ENCODE measurements at regions not wholly inside any gene's neighbourhood (a gene's known extent, or its start where the extent isn't known, plus 50 kb on each side); places are given as distances from the start of the nearest gene placed in this dataset.

- TF ChIP-seq, protein P1, sequence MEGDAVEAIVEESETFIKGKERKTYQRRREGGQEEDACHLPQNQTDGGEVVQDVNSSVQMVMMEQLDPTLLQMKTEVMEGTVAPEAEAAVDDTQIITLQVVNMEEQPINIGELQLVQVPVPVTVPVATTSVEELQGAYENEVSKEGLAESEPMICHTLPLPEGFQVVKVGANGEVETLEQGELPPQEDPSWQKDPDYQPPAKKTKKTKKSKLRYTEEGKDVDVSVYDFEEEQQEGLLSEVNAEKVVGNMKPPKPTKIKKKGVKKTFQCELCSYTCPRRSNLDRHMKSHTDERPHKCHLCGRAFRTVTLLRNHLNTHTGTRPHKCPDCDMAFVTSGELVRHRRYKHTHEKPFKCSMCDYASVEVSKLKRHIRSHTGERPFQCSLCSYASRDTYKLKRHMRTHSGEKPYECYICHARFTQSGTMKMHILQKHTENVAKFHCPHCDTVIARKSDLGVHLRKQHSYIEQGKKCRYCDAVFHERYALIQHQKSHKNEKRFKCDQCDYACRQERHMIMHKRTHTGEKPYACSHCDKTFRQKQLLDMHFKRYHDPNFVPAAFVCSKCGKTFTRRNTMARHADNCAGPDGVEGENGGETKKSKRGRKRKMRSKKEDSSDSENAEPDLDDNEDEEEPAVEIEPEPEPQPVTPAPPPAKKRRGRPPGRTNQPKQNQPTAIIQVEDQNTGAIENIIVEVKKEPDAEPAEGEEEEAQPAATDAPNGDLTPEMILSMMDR (IDR thresholded peaks at IDR 0.05; ENCODE audit: low read length): no peak
- no peak for TF ChIP-seq EZH2 (IDR thresholded peaks at IDR 0.05; ENCODE audit: borderline replicate concordance, low read length)
Observed at GRCh38 chr9:20262611-20263010, 359.7 kb downstream of the MLLT3 start.
